Astrocyte (in vitro differentiated cells and primary cell): ENCODE measurements at regions not wholly inside any gene's neighbourhood (a gene's known extent, or its start where the extent isn't known, plus 50 kb on each side); places are given as distances from the start of the nearest gene placed in this dataset.

Experiments used
- DNase-seq: peaks from one replicate; pipeline ENCODE4 v3.0.0-alpha.2; 2010; ENCODE audit warnings: low read depth
- FAIRE-seq: peaks from 2 replicates; lab custom pipeline; 2011; peaks lifted over from hg19 to GRCh38; lab: Jason Lieb, UNC
- H2AFZ ChIP-seq: 2 replicates; pipeline ENCODE4 v1.6.0; 2012; ENCODE audit warnings: low read depth, low read length, inconsistent platforms
- H3K27ac ChIP-seq: 2 replicates; pipeline ENCODE4 v1.5.1; 2011; ENCODE audit warnings: low read depth, low read length, inconsistent platforms
- H3K27me3 ChIP-seq: 2 replicates; pipeline ENCODE4 v1.6.0; 2011; ENCODE audit warnings: low read length, inconsistent platforms; ENCODE audit not compliant: insufficient read depth
- H3K36me3 ChIP-seq: 2 replicates; pipeline ENCODE4 v1.5.1; 2011; ENCODE audit warnings: low read length, inconsistent platforms; ENCODE audit not compliant: insufficient read depth
- H3K4me1 ChIP-seq: 2 replicates; pipeline ENCODE4 v1.5.1; 2011; ENCODE audit warnings: low read length, inconsistent platforms; ENCODE audit not compliant: insufficient read depth
- H3K4me2 ChIP-seq: 2 replicates; pipeline ENCODE4 v1.6.0; 2012; ENCODE audit warnings: low read length, inconsistent platforms
- H3K4me3 ChIP-seq: 2 replicates; pipeline ENCODE4 v1.5.1; 2011; ENCODE audit warnings: low read depth, mild to moderate bottlenecking, low read length, inconsistent platforms; ENCODE audit not compliant: insufficient read depth
- H3K79me2 ChIP-seq: 2 replicates; pipeline ENCODE4 v1.6.0; 2012; ENCODE audit warnings: mild to moderate bottlenecking, low read length, inconsistent platforms; ENCODE audit not compliant: insufficient read depth
- H3K9ac ChIP-seq: 2 replicates; pipeline ENCODE4 v1.6.0; 2012; ENCODE audit warnings: mild to moderate bottlenecking, low read length, inconsistent platforms
- H3K9me3 ChIP-seq: 2 replicates; pipeline ENCODE4 v1.5.1; 2012; ENCODE audit warnings: low read depth, mild to moderate bottlenecking, low read length, inconsistent platforms; ENCODE audit not compliant: insufficient read depth
- H4K20me1 ChIP-seq: 2 replicates; pipeline ENCODE4 v1.6.0; 2012; ENCODE audit warnings: low read length, inconsistent platforms; ENCODE audit not compliant: insufficient read depth
- H3K27ac Mint-ChIP-seq: one replicate; pipeline ENCODE4 v1.8.0; 2021; ENCODE audit warnings: mild to moderate bottlenecking, mixed read lengths; ENCODE audit not compliant: unreplicated experiment
- H3K27me3 Mint-ChIP-seq: one replicate; pipeline ENCODE4 v1.8.0; 2021; ENCODE audit warnings: low read depth, mixed read lengths; ENCODE audit not compliant: unreplicated experiment
- H3K36me3 Mint-ChIP-seq: one replicate; pipeline ENCODE4 v1.8.0; 2021; ENCODE audit warnings: low read depth, mixed read lengths; ENCODE audit not compliant: unreplicated experiment
- H3K4me1 Mint-ChIP-seq: one replicate; pipeline ENCODE4 v1.8.0; 2021; ENCODE audit warnings: low read depth, mixed read lengths; ENCODE audit not compliant: unreplicated experiment
- H3K4me3 Mint-ChIP-seq: one replicate; pipeline ENCODE4 v1.8.0; 2021; ENCODE audit warnings: mild to moderate bottlenecking, moderate library complexity, mixed read lengths; ENCODE audit not compliant: unreplicated experiment
- H3K9me3 Mint-ChIP-seq: one replicate; pipeline ENCODE4 v1.8.0; 2021; ENCODE audit warnings: mild to moderate bottlenecking, mixed read lengths; ENCODE audit not compliant: unreplicated experiment
- CTCF ChIP-seq: IDR thresholded peaks from 2 replicates; pipeline ENCODE4 v1.5.1; 2011; ENCODE audit warnings: low read depth, mild to moderate bottlenecking, inconsistent platforms, low read length, moderate library complexity; ENCODE audit not compliant: insufficient read depth
- EZH2 ChIP-seq: IDR thresholded peaks from 2 replicates; pipeline ENCODE4 v1.6.1; 2012; ENCODE audit warnings: mild to moderate bottlenecking, low read length, inconsistent platforms; ENCODE audit not compliant: insufficient read depth

GRCh38 chr1:185632659-185633423 is 101.3 kb upstream of the HMCN1 start:
- no peaks in the 10 kb centered on the region for H3K27me3 Mint-ChIP-seq
- H3K9me3 Mint-ChIP-seq, result peaks cover 16% of the 10 kb centered on the region
- Histone ChIP-seq H3K79me2 (no peaks in the 10 kb centered on the region), H3K27ac (no peak overlapping the region), H3K36me3 (no peaks in the 10 kb centered on the region), H3K9ac (no peak overlapping the region), H3K4me1 (no peaks in the 10 kb centered on the region), H2AFZ (no peak overlapping the region), H3K4me3 (no peak overlapping the region), H4K20me1 (no peaks in the 10 kb centered on the region), H3K27me3 (no peaks in the 10 kb centered on the region), H3K9me3 (no peaks in the 10 kb centered on the region), H3K4me2 (no peak overlapping the region)
- peaks cover 13% of the 10 kb centered on the region for H3K4me1 Mint-ChIP-seq
- TF ChIP-seq CTCF, result no peak
- no peak for TF ChIP-seq EZH2
- no peak overlapping the region for H3K27ac Mint-ChIP-seq
- peak; percentile 90 for DNase-seq
- H3K36me3 Mint-ChIP-seq, result no peaks in the 10 kb centered on the region
- peak; percentile 29 for FAIRE-seq
- H3K4me3 Mint-ChIP-seq, result no peak overlapping the region

- Histone ChIP-seq H3K4me2 (no peak overlapping the region), H3K4me3 (no peak overlapping the region), H3K27me3 (no peaks in the 10 kb centered on the region), H3K9me3 (no peaks in the 10 kb centered on the region), H3K79me2 (no peaks in the 10 kb centered on the region), H3K36me3 (no peaks in the 10 kb centered on the region), H3K27ac (no peak overlapping the region), H3K9ac (no peak overlapping the region), H2AFZ (no peak overlapping the region), H3K4me1 (no peaks in the 10 kb centered on the region), H4K20me1 (no peaks in the 10 kb centered on the region)
- Mint-ChIP-seq H3K4me1 (peaks cover 6% of the 10 kb centered on the region), H3K27me3 (no peaks in the 10 kb centered on the region), H3K9me3 (peaks cover 9% of the 10 kb centered on the region), H3K36me3 (no peaks in the 10 kb centered on the region), H3K27ac (no peak overlapping the region), H3K4me3 (no peak overlapping the region)
- FAIRE-seq (no peak), DNase-seq (no peak)
- TF ChIP-seq CTCF (no peak), EZH2 (no peak)
Observed at GRCh38 chr1:185631843-185632242, 102.3 kb upstream of the HMCN1 start.
